ENCODE measurements at regions not wholly inside any gene's neighbourhood (a gene's known extent, or its start where the extent isn't known, plus 50 kb on each side); places are given as distances from the start of the nearest gene placed in this dataset.
"Not testable (repeated sequence)": the region's sequence is repeated elsewhere in the genome, so short reads cannot be mapped to it uniquely, and the experiment has no call there.

DNA sequence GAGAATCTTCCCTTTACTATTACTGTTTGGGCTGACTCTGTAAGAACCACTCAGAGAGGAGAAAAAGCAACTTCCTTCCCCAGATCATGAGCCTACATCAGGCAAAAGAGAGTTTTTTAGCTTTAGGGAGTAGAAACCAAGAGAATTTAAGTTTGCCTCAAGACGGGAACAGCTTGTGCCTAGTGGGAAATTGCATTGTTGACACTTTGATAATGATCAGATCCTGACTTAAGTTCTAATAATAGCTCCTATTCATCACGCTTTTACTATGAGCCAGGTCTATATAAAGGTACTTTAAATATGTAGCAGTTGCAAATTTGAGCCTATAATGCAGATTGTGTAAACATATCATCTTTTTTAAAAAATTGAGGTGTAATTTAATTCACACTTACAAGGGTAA lies 298.2 kb downstream of the MAN2A1 start:
- DNase-seq (ENCODE audit: extremely low spot score): no peak
- H3K36me3 ChIP-seq (ENCODE audit: insufficient read depth): no peaks in the 10 kb centered on the region
- no peak overlapping the region for H3K4me3 ChIP-seq (ENCODE audit: low read depth, low read length)
- H3K27ac ChIP-seq (ENCODE audit: low read depth): no peak overlapping the region
- no peaks in the 10 kb centered on the region for H3K4me1 ChIP-seq (ENCODE audit: insufficient read depth)
- WGBS: 60% methylated on average over 2 of the region's 2 CpGs

DNA sequence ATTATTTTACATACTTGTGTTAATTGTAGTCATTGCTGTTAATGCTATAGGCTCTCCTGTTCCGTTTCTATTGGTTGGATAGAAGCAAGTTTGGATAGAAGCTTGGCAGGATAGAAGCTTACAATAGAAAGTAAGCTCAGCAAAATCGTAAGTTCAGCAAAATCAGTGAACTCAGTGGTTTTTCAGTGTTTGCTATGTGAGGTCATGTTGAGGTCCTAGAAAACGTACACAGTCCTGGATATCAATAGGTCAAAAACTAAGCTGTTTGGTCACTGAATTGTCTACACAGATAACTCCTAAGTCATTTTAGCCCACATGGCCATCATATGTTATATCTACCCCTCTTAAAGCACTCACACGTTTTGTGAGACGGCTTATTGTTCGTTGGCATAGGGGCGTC lies 299.4 kb downstream of the MAN2A1 start:
- Histone ChIP-seq H3K4me3 (ENCODE audit: low read depth, low read length) (no peak overlapping the region), H3K4me1 (ENCODE audit: insufficient read depth) (no peaks in the 10 kb centered on the region), H3K27ac (ENCODE audit: low read depth) (no peak overlapping the region), H3K36me3 (ENCODE audit: insufficient read depth) (no peaks in the 10 kb centered on the region)
- no peak for DNase-seq (ENCODE audit: extremely low spot score)
- WGBS: 91% methylated on average over 7 of the region's 7 CpGs

DNA sequence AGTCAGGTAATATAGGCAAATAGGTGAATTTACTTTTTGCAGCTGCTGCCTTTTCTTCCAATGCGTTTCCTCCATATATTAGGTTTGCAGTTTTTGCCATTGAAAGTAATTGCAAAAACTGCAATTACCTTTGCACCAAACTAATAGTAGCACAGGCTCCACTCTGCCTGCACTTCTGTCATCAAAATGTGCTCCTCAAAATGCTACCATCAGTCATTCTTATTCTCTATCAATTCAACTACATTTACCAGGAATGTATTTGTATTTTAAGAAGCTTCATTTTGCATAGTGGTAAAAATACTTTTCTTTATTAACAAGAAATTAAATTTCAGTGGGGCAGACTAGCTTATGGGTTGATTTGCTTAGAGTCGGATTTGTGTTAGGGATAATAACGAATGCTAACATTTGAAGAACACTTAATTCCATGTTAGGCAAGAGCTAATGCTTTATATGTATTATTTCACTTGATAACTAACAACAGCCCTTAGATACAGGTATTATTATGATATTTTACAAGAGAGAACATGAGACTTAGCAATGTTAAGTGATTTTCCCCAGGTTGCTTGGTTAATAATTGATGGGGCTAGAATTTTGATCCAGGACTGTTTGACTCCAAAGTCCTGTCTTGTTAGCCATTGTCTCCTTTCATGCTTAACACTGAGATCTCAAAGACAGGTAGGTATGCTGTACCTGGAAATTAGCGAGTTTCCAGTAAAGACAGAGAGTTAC lies 300.4 kb downstream of the MAN2A1 start:
- 93% methylated on average over 4 of the region's 4 CpGs for WGBS

GRCh38 chr5:109990723-109991359 lies 301.1 kb downstream of the MAN2A1 start:
- DNase-seq (ENCODE audit: extremely low spot score): no peak

More for the DNA sequence above, 300.4 kb downstream of the MAN2A1 start:
- no peak overlapping the region for H3K27ac ChIP-seq (ENCODE audit: low read depth)
- DNase-seq (ENCODE audit: extremely low spot score): no peak
- H3K4me1 ChIP-seq (ENCODE audit: insufficient read depth): no peaks in the 10 kb centered on the region
- no peak overlapping the region for H3K4me3 ChIP-seq (ENCODE audit: low read depth, low read length)
- H3K36me3 ChIP-seq (ENCODE audit: insufficient read depth): no peaks in the 10 kb centered on the region

DNA sequence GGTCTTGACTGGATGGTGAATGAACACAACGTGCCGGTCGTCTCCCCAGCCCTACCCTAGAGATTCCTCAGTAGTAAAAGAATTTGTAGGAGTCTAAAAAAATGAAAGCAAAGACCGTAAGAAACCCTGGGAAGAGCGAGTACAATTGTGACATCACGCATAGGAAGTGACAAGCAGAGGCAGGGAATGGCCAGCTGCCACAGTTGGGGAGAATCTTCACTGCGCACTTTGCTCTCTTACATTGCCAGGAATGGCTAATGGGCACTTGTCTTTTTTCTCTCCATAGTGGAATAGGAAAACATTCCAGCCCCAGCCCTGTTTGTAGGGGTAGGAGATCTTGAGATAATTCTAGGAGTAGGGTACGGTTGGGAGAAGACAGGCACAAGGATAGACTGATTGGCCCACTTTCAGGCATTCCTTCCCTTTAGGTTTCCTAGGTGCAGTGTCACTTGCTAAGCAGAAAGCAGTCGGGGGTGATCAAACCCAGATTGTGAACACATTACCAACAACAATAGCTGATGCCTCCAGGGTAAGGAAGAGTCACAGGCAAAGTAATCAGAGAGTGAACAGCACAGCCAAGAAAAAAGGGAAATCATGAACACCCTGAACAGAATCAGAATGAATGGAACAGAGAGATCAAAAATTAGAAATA lies 302.7 kb downstream of the MAN2A1 start:
- WGBS: 93% methylated on average over 9 of the region's 9 CpGs
- DNase-seq (ENCODE audit: extremely low spot score): no peak
- Histone ChIP-seq H3K36me3 (ENCODE audit: insufficient read depth) (no peaks in the 10 kb centered on the region), H3K27ac (ENCODE audit: low read depth) (no peak overlapping the region), H3K4me1 (ENCODE audit: insufficient read depth) (no peaks in the 10 kb centered on the region), H3K4me3 (ENCODE audit: low read depth, low read length) (no peak overlapping the region)

More at GRCh38 chr5:109990723-109991359, 301.1 kb downstream of the MAN2A1 start:
- Histone ChIP-seq H3K4me3 (ENCODE audit: low read depth, low read length) (no peak overlapping the region), H3K36me3 (ENCODE audit: insufficient read depth) (no peaks in the 10 kb centered on the region), H3K4me1 (ENCODE audit: insufficient read depth) (no peaks in the 10 kb centered on the region), H3K27ac (ENCODE audit: low read depth) (no peak overlapping the region)
- 90% methylated on average over 2 of the region's 2 CpGs for WGBS

DNA sequence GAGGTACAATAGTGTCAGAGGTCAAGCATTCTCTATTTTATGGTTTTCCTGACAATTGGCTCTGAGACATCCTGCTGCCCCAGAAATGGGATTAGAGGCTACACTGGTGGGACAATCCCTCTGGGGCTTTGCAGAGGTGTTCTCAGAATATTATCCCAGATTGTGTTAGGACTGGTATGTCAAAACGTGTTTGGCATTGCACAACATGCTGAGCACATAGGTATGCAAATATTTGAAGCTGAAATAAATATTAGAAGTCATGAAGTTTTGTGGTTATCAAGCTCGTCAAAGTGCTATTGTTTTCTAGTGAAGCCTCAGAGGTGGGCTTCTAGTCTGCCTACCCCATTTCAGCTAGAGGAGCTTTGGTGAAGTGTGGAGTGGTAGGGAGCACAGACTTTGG lies 304.4 kb downstream of the MAN2A1 start:
- Histone ChIP-seq H3K27ac (ENCODE audit: low read depth) (no peak overlapping the region), H3K4me3 (ENCODE audit: low read depth, low read length) (no peak overlapping the region), H3K4me1 (ENCODE audit: insufficient read depth) (no peaks in the 10 kb centered on the region), H3K36me3 (ENCODE audit: insufficient read depth) (no peaks in the 10 kb centered on the region)
- DNase-seq (ENCODE audit: extremely low spot score): no peak
- WGBS: 80% methylated on average over 2 of the region's 2 CpGs

GRCh38 chr5:109996246-109996645 lies 306.5 kb downstream of the MAN2A1 start:
- WGBS: 28% methylated on average over 2 of the region's 2 CpGs
- Histone ChIP-seq H3K36me3 (ENCODE audit: insufficient read depth) (no peaks in the 10 kb centered on the region), H3K27ac (ENCODE audit: low read depth) (no peak overlapping the region), H3K4me3 (ENCODE audit: low read depth, low read length) (no peak overlapping the region), H3K4me1 (ENCODE audit: insufficient read depth) (no peaks in the 10 kb centered on the region)
- DNase-seq (ENCODE audit: extremely low spot score): no peak

GRCh38 chr5:109997161-109997560 lies 307.4 kb downstream of the MAN2A1 start:
- H3K27ac ChIP-seq (ENCODE audit: low read depth): no peak overlapping the region
- no peak overlapping the region for H3K4me3 ChIP-seq (ENCODE audit: low read depth, low read length)
- H3K4me1 ChIP-seq (ENCODE audit: insufficient read depth): no peaks in the 10 kb centered on the region
- 67% methylated on average over 3 of the region's 3 CpGs for WGBS
- no peaks in the 10 kb centered on the region for H3K36me3 ChIP-seq (ENCODE audit: insufficient read depth)
- DNase-seq (ENCODE audit: extremely low spot score): no peak

- DNase-seq (ENCODE audit: extremely low spot score): no peak
- Histone ChIP-seq H3K27ac (ENCODE audit: low read depth) (no peak overlapping the region), H3K4me3 (ENCODE audit: low read depth, low read length) (no peak overlapping the region), H3K4me1 (ENCODE audit: insufficient read depth) (no peaks in the 10 kb centered on the region), H3K36me3 (ENCODE audit: insufficient read depth) (no peaks in the 10 kb centered on the region)
Observed at GRCh38 chr5:109998208-109998607, 308.5 kb downstream of the MAN2A1 start.

DNA sequence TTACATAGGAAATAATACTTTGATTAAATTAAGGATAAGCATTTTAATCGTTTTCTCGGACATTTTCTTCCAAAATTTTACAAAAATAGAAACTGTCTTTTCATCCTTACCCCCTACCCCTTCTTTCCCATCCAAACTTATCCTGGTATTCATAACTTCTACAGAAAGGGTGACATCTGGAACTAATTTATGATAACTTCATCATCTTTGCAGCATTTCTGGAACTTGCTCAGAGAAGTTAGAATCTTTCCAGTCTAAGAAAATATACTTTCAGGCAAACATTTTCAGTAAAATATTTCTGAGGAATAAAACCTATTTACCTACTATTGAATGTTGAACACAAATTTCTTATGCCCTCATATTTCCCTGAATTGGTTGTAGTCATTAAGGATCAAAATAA lies 309.0 kb downstream of the MAN2A1 start:
- no peak for DNase-seq (ENCODE audit: extremely low spot score)
- Histone ChIP-seq H3K27ac (ENCODE audit: low read depth) (no peak overlapping the region), H3K36me3 (ENCODE audit: insufficient read depth) (no peaks in the 10 kb centered on the region), H3K4me3 (ENCODE audit: low read depth, low read length) (no peak overlapping the region), H3K4me1 (ENCODE audit: insufficient read depth) (no peaks in the 10 kb centered on the region)
- whole genome bisulfite sequencing: 33% methylated on average over 2 of the region's 2 CpGs

DNA sequence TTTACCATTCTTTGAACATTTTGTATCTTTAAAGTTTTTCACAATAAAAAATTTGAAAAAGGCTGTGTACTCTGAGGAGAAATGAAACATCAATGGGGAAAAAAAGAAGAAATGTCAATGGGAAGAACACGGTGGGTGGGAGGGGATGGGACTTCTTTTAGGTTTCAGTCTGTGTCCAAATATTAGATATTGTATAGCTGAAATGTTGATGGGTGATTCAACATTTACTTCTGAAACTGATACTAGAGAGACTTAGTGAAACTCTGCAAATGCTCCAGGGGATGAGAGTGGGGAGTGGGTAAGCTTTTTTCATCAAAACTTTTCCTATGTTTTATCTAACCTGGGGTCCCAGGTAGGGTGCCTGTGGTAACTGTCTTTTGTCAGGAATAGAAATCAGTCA lies 311.9 kb downstream of the MAN2A1 start:
- H3K4me3 ChIP-seq (ENCODE audit: low read depth, low read length): no peak overlapping the region
- no peaks in the 10 kb centered on the region for H3K36me3 ChIP-seq (ENCODE audit: insufficient read depth)
- H3K27ac ChIP-seq (ENCODE audit: low read depth): no peak overlapping the region
- no peak for DNase-seq (ENCODE audit: extremely low spot score)
- 88% methylated on average over 1 of the region's 1 CpG for whole genome bisulfite sequencing
- no peaks in the 10 kb centered on the region for H3K4me1 ChIP-seq (ENCODE audit: insufficient read depth)

DNA sequence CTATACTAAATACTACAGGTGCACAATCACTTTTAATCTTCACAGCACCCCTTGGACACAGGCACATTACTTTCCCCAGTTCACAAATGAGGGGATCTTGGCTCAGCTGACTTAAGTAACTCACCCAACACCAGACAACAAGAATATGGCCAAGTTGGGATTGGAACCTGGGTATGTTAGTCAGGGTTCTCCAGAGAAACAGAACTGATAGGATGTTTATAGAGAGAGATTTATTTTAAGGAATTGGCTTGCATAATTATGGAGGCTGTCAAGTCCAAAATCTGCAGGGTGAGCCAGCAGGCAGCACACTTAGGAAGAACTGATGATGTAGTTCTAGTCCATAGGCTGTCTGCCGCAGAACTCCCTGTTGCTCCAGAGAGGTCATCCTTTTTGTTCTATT lies 312.9 kb downstream of the MAN2A1 start:
- Histone ChIP-seq H3K4me1 (ENCODE audit: insufficient read depth) (no peaks in the 10 kb centered on the region), H3K4me3 (ENCODE audit: low read depth, low read length) (no peak overlapping the region), H3K27ac (ENCODE audit: low read depth) (no peak overlapping the region), H3K36me3 (ENCODE audit: insufficient read depth) (no peaks in the 10 kb centered on the region)
- no peak for DNase-seq (ENCODE audit: extremely low spot score)
- 77% methylated on average over 1 of the region's 1 CpG for WGBS

DNA sequence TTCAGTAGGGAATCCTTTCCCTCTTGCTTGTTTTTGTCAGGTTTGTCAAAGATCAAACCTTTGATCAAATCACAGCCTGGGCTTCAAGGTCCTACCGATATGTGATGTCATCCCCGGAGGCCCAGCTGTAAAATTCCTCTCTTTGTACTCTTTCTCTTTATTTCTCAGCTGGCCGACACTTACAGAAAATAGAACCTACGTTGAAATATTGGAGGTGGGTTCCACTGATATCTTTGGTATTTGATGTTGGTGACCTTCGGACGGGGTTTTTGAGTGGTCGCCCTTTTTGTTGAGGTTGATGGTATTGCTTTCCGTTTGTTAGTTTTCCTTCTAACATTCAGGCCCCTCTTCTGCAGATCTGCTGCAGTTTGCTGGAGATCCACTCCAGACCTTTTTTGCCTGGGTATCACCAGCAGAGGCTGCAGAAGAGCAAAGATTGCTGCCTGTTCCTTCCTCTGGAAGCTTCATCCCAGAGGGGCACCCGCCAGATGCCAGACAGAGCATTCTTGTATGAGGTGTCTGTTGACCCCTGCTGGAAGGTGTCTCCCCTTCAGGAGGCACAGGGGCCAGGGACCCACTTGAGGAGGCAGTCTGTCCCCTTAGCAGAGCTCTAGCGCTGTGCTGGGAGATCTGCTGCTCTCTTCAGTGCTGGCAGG lies 316.3 kb downstream of the MAN2A1 start:
- not testable (repeated sequence) for H3K4me3 ChIP-seq (ENCODE audit: low read depth, low read length); H3K27ac ChIP-seq (ENCODE audit: low read depth); DNase-seq (ENCODE audit: extremely low spot score); H3K4me1 ChIP-seq (ENCODE audit: insufficient read depth); H3K36me3 ChIP-seq (ENCODE audit: insufficient read depth)
- WGBS: 87% methylated on average over 10 of the region's 10 CpGs

DNA sequence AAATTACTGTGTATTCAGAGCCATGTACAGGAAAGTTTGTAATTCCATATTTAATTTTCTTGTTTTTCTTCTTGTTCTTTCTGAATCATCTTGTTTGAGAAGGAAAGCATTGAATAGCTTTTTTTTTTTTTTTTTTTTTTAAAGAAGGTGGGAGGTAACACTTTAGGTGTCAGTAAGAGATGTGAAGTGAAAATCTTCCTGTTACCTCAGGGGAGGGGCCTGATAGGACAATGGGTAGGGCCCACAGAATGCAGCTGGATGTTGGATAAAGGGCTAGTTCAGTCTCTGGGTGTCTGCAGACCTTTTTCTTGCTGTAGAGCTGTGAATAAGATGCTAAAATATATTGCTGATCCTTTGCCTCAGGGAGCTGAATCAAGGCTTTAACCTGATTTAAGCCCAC lies 317.4 kb downstream of the MAN2A1 start:
- Histone ChIP-seq H3K4me3 (ENCODE audit: low read depth, low read length) (no peak overlapping the region), H3K4me1 (ENCODE audit: insufficient read depth) (no peaks in the 10 kb centered on the region), H3K27ac (ENCODE audit: low read depth) (no peak overlapping the region), H3K36me3 (ENCODE audit: insufficient read depth) (no peaks in the 10 kb centered on the region)
- DNase-seq (ENCODE audit: extremely low spot score): no peak

All from urinary bladder (tissue), 3 donors.